Gastroesophageal sphincter (tissue), 3 donors: ENCODE measurements at regions not wholly inside any gene's neighbourhood (a gene's known extent, or its start where the extent isn't known, plus 50 kb on each side); places are given as distances from the start of the nearest gene placed in this dataset.

Source experiments
- CTCF ChIP-seq, 4 experiments: fragments of 200-600 bp in 2 of 4; fragments of 450-650 bp in 2 of 4; sonication (generic) in 1 of 4; IDR thresholded peaks; one replicate each; pipeline ENCODE4 v1.5.1; 2017 to 2019; ENCODE audit warnings: antibody characterized with exemption in 4 of 4, mild to moderate bottlenecking in 2 of 4, moderate library complexity in 2 of 4
- EP300 ChIP-seq: sonication (generic); formaldehyde crosslinking; IDR thresholded peaks from one replicate; pipeline ENCODE4 v1.6.1; 2017; ENCODE audit warnings: antibody characterized with exemption, mild to moderate bottlenecking
- POLR2A ChIP-seq, 2 donors: fragments of 450-650 bp; IDR thresholded peaks; one replicate each; pipeline ENCODE4 v1.6.1; 2017; ENCODE audit warnings: antibody characterized with exemption in 2 of 2, mild to moderate bottlenecking in 2 of 2, moderate library complexity in 1 of 2
- POLR2AphosphoS5 ChIP-seq: sonication (generic); formaldehyde crosslinking; IDR thresholded peaks from one replicate; pipeline ENCODE4 v1.6.1; 2017; ENCODE audit warnings: antibody characterized with exemption

- TF ChIP-seq POLR2A (IDR thresholded peaks at IDR 0.05) (no peak), CTCF (IDR thresholded peaks at IDR 0.05) (no peak), POLR2AphosphoS5 (no peak), EP300 (no peak)
Measured at GRCh38 chr2:239790721-239791120, 234.4 kb downstream of the NDUFA10 start.
